ENCODE measurements at regions not wholly inside any gene's neighbourhood (a gene's known extent, or its start where the extent isn't known, plus 50 kb on each side); places are given as distances from the start of the nearest gene placed in this dataset.

DNA sequence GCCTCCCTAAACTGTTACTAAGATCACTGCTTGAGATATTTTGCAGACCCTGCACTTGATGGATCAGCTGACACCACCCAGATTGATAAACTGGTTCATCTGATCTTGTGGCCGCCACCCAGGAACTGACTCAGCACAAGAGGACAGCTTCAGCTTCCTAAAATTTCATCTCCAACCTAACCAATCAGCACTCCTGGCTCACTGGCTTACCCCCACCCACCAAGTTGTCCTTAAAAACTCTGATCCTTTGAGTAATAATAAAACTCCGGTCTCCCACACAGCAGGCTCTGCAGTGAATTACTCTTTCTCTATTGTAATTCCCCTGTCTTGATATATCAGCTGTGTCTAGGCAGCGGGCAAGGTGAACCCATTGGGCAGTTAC, 174.8 kb downstream of the UTP18 start:
- TF ChIP-seq POLR2AphosphoS5 (IDR thresholded peaks at IDR 0.05), result no peak
- TF ChIP-seq, protein P1, sequence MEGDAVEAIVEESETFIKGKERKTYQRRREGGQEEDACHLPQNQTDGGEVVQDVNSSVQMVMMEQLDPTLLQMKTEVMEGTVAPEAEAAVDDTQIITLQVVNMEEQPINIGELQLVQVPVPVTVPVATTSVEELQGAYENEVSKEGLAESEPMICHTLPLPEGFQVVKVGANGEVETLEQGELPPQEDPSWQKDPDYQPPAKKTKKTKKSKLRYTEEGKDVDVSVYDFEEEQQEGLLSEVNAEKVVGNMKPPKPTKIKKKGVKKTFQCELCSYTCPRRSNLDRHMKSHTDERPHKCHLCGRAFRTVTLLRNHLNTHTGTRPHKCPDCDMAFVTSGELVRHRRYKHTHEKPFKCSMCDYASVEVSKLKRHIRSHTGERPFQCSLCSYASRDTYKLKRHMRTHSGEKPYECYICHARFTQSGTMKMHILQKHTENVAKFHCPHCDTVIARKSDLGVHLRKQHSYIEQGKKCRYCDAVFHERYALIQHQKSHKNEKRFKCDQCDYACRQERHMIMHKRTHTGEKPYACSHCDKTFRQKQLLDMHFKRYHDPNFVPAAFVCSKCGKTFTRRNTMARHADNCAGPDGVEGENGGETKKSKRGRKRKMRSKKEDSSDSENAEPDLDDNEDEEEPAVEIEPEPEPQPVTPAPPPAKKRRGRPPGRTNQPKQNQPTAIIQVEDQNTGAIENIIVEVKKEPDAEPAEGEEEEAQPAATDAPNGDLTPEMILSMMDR (IDR thresholded peaks at IDR 0.05), result no peak
- no peak for TF ChIP-seq POLR2A (IDR thresholded peaks at IDR 0.05)
